SU-DHL-6 (cell line): ENCODE measurements at regions not wholly inside any gene's neighbourhood (a gene's known extent, or its start where the extent isn't known, plus 50 kb on each side); places are given as distances from the start of the nearest gene placed in this dataset.

Experiments
- H2AFZ ChIP-seq: fragments of 200-600 bp; sonication (generic); 2 replicates; pipeline ENCODE4 v1.6.1; 2014; ENCODE audit warnings: low read depth, mild to moderate bottlenecking, moderate library complexity, mixed read lengths, antibody characterized with exemption, low read length; ENCODE audit not compliant: severe bottlenecking
- H3F3A ChIP-seq: fragments of 200-600 bp; shearing (Covaris generic); 2 replicates; pipeline ENCODE4 v1.6.0; 2016; ENCODE audit warnings: antibody characterized with exemption, mild to moderate bottlenecking; ENCODE audit not compliant: insufficient read depth
- H3K27ac ChIP-seq: fragments of 200-600 bp; sonication (generic); 2 replicates; pipeline ENCODE4 v1.5.1; 2016; ENCODE audit warnings: low read depth, mild to moderate bottlenecking, low read length, moderate library complexity, mixed read lengths
- H3K27me3 ChIP-seq: fragments of 200-600 bp; sonication (generic), shearing (Covaris generic); 2 replicates; pipeline ENCODE4 v1.6.0; 2014; ENCODE audit warnings: mild to moderate bottlenecking, low read length
- H3K36me3 ChIP-seq: fragments of 200-600 bp; sonication (generic); 2 replicates; pipeline ENCODE4 v1.6.1; 2014; ENCODE audit warnings: mild to moderate bottlenecking, low read length, mixed read lengths
- H3K4me2 ChIP-seq: fragments of 300-600, 200-600 bp; shearing (Covaris generic), sonication (generic); 2 replicates; pipeline ENCODE4 v1.6.0; 2014; ENCODE audit warnings: low read length, low read depth, mild to moderate bottlenecking; ENCODE audit not compliant: poor library complexity, severe bottlenecking
- H3K4me3 ChIP-seq: fragments of 200-600 bp; sonication (generic); 2 replicates; pipeline ENCODE4 v1.5.1; 2014; ENCODE audit warnings: antibody characterized with exemption, low read length, mild to moderate bottlenecking, mixed read lengths; ENCODE audit not compliant: insufficient read depth, poor library complexity, severe bottlenecking
- H3K79me2 ChIP-seq: fragments of 200-600 bp; sonication (generic); 2 replicates; pipeline ENCODE4 v1.6.1; 2014; ENCODE audit warnings: mild to moderate bottlenecking, low read length, moderate library complexity; ENCODE audit not compliant: insufficient read depth
- H3K9ac ChIP-seq: fragments of 200-600 bp; sonication (generic); 2 replicates; pipeline ENCODE4 v1.7.0; 2014; ENCODE audit warnings: mild to moderate bottlenecking, low read length
- H3K9me2 ChIP-seq: fragments of 200-600 bp; sonication (generic); replicated peaks from 2 replicates; pipeline ENCODE4 v1.6.1; 2014; ENCODE audit warnings: low read length; ENCODE audit not compliant: insufficient read depth
- H3K9me3 ChIP-seq: fragments of 200-600 bp; sonication (generic); 2 replicates; pipeline ENCODE4 v1.6.1; 2014; ENCODE audit warnings: low read length, mixed read lengths; ENCODE audit not compliant: insufficient read depth
- H4K20me1 ChIP-seq: fragments of 200-600 bp; sonication (generic); 2 replicates; pipeline ENCODE4 v1.6.1; 2014; ENCODE audit warnings: low read depth, mild to moderate bottlenecking, antibody characterized with exemption, low read length, moderate library complexity, mixed read lengths
- EZH2phosphoT487 ChIP-seq: fragments of 200-600 bp; sonication (generic), shearing (Covaris generic); conservative IDR thresholded peaks from 2 replicates; pipeline ENCODE4 v1.6.1; 2018; ENCODE audit warnings: mild to moderate bottlenecking, antibody characterized with exemption, low read length, moderate library complexity, mixed read lengths
- TF ChIP-seq, protein P1 (sequence below): fragments of 200-600 bp; sonication (generic); IDR thresholded peaks from one replicate; pipeline ENCODE4 v1.5.1; 2017; ENCODE audit warnings: antibody characterized with exemption, mild to moderate bottlenecking, low read length, moderate library complexity; ENCODE audit not compliant: insufficient read depth, poor library complexity, severe bottlenecking

DNA sequence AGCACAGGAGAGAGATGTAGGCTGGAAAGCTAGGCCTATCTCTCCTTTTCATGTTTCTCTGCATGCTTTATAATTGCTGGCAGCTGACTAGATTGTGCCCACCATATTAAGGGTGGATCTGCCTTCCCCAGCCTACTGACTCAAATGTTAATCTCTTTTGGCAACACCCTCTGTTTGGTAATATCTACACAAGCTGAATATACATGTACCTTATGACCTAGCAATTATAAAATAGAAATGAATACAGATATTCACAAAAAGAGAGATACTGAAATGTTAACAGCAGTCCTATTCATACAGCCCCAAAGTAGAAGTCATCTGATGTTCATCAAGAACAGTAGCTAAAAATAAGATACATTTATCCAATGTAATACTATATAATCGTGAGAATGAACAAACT lies 429.6 kb downstream of the EPM2A start:
- no peak overlapping the region for H3K4me2 ChIP-seq

DNA sequence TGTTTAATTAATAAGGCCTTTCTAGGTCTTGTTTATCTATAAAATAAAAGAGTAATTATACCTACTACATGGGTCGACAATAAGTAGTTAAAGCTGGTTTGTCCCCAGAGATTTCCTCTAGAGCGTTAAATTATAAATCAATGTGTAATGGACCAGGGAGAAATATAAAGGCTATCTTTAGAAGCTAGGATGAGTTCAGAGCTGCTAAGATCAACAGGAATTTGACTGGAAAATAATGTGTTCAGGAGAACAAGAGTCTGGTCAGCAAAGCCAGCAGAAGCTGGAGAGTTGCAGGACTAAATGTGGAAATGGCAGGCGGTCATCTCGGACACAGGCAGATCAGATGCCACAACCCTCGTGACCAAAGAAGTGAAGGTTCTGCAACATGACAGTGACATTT lies 428.8 kb downstream of the EPM2A start:
- Histone ChIP-seq H3K27ac (no peak overlapping the region), H3K36me3 (no peaks in the 10 kb centered on the region), H3F3A (no peaks in the 10 kb centered on the region), H4K20me1 (no peaks in the 10 kb centered on the region), H3K9me3 (no peaks in the 10 kb centered on the region), H3K9me2 (no peaks in the 10 kb centered on the region), H3K4me3 (no peak overlapping the region), H3K27me3 (no peaks in the 10 kb centered on the region), H3K9ac (no peak overlapping the region), H3K4me2 (no peak overlapping the region), H3K79me2 (no peaks in the 10 kb centered on the region), H2AFZ (no peak overlapping the region)
- TF ChIP-seq, protein P1, sequence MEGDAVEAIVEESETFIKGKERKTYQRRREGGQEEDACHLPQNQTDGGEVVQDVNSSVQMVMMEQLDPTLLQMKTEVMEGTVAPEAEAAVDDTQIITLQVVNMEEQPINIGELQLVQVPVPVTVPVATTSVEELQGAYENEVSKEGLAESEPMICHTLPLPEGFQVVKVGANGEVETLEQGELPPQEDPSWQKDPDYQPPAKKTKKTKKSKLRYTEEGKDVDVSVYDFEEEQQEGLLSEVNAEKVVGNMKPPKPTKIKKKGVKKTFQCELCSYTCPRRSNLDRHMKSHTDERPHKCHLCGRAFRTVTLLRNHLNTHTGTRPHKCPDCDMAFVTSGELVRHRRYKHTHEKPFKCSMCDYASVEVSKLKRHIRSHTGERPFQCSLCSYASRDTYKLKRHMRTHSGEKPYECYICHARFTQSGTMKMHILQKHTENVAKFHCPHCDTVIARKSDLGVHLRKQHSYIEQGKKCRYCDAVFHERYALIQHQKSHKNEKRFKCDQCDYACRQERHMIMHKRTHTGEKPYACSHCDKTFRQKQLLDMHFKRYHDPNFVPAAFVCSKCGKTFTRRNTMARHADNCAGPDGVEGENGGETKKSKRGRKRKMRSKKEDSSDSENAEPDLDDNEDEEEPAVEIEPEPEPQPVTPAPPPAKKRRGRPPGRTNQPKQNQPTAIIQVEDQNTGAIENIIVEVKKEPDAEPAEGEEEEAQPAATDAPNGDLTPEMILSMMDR, result no peak
- TF ChIP-seq EZH2phosphoT487, result no peak

More for the DNA sequence above, 429.6 kb downstream of the EPM2A start:
- H3F3A ChIP-seq, result no peaks in the 10 kb centered on the region
- TF ChIP-seq, protein P1, result no peak
- TF ChIP-seq EZH2phosphoT487, result no peak
- H3K9me3 ChIP-seq, result no peaks in the 10 kb centered on the region
- H3K4me3 ChIP-seq, result no peak overlapping the region
- H3K9me2 ChIP-seq, result no peaks in the 10 kb centered on the region
- H4K20me1 ChIP-seq, result no peaks in the 10 kb centered on the region
- no peak overlapping the region for H2AFZ ChIP-seq
- no peaks in the 10 kb centered on the region for H3K79me2 ChIP-seq
- H3K27ac ChIP-seq, result no peak overlapping the region
- H3K27me3 ChIP-seq, result no peaks in the 10 kb centered on the region
- H3K9ac ChIP-seq, result no peak overlapping the region
- H3K36me3 ChIP-seq, result no peaks in the 10 kb centered on the region

DNA sequence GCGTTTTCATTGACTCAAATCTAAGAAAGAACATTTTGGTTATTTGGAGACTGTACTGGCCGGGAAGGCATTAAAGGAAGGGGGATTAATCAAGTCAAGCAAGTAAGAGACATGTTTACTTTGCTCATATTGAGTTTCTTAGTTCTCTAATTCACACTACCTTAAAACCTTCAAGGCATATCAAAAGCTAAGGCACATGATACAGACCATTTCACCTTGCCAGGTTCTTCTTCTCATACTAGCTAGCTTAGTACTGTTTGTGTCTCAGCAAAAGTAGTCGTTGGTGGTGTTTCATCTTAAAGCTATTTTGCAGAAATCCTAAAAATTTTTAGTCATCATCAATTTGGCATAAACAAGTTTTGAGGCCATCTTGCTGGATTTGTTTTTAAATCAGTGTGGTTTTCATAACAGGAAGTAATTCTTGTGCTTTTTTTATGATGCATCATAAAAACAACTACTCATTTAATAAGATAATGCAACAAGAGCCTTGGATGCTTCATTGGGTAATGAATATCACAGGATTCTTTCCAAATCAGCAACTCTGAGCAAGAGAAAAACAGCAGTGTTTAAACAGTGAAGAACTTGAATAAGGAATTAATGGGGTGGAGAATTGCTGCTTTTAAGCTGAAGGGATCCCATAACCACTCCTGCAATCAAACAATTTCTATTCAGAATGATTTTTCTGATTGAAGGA lies 425.3 kb downstream of the EPM2A start:
- Histone ChIP-seq H4K20me1 (no peaks in the 10 kb centered on the region), H3K4me2 (no peak overlapping the region), H3K9me2 (no peaks in the 10 kb centered on the region), H3K9ac (no peak overlapping the region), H3F3A (no peaks in the 10 kb centered on the region), H3K9me3 (no peaks in the 10 kb centered on the region), H3K27ac (no peak overlapping the region), H3K4me3 (no peak overlapping the region), H3K79me2 (no peaks in the 10 kb centered on the region), H2AFZ (no peak overlapping the region), H3K27me3 (no peaks in the 10 kb centered on the region), H3K36me3 (no peaks in the 10 kb centered on the region)
- no peak for TF ChIP-seq EZH2phosphoT487
- TF ChIP-seq, protein P1, result no peak
